C4-2B (cell line): ENCODE measurements at regions not wholly inside any gene's neighbourhood (a gene's known extent, or its start where the extent isn't known, plus 50 kb on each side); places are given as distances from the start of the nearest gene placed in this dataset.

ENCODE experiments used
- ZFX ChIP-seq: fragments of 450-650 bp; IDR thresholded peaks from 2 replicates; pipeline ENCODE4 v1.6.1; 2017
- TF ChIP-seq, protein P1 (sequence below): fragments of 450-650 bp; conservative IDR thresholded peaks from 2 replicates; pipeline ENCODE4 v1.5.1; 2017; ENCODE audit warnings: mild to moderate bottlenecking

DNA sequence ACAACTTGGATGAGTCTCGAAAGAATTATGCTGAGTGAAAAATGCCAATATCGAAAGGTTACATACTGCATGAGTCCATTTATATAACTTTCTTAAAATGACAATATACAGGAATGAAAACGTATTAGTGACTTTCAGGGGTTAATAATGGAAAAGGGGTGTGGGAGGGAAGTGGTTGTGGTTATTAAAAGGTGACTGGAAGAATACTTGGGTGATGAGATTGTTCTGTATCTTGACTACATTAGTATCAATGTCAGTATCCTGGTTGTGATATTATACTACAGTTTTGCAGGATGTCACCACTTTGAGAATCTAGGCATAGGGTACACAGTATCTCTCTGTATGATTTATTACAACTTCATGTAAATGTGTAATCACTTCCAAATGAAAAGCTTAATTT is 204.5 kb downstream of the DTHD1 start:
- TF ChIP-seq, protein P1, sequence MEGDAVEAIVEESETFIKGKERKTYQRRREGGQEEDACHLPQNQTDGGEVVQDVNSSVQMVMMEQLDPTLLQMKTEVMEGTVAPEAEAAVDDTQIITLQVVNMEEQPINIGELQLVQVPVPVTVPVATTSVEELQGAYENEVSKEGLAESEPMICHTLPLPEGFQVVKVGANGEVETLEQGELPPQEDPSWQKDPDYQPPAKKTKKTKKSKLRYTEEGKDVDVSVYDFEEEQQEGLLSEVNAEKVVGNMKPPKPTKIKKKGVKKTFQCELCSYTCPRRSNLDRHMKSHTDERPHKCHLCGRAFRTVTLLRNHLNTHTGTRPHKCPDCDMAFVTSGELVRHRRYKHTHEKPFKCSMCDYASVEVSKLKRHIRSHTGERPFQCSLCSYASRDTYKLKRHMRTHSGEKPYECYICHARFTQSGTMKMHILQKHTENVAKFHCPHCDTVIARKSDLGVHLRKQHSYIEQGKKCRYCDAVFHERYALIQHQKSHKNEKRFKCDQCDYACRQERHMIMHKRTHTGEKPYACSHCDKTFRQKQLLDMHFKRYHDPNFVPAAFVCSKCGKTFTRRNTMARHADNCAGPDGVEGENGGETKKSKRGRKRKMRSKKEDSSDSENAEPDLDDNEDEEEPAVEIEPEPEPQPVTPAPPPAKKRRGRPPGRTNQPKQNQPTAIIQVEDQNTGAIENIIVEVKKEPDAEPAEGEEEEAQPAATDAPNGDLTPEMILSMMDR, result no peak
- no peak for TF ChIP-seq ZFX
